ENCODE measurements at regions not wholly inside any gene's neighbourhood (a gene's known extent, or its start where the extent isn't known, plus 50 kb on each side); places are given as distances from the start of the nearest gene placed in this dataset.

DNA sequence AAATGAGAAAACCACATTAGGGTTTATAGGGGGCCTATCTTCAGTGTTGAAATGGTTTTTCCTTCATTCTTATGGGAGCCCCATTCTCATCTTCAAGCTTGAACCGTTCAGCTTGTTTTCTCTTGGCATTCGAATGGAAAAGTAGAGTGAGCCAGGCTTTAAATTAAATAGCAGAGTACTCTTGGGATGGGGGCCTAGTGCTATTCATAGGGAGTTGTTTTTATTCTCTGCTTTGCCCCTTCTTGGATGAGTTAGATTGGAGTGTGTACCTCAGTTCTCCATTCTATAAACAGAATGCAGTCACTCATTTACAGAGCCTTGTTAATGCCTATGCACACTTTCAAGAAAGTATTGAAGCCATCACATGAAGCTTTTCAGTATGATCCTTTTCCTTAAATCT is 127.9 kb downstream of the FAM170A start:
- Histone ChIP-seq H2AK9ac (replicated peaks; ENCODE audit: low read depth, low read length, poor library complexity) (no peak overlapping the region), H3K36me3 (ENCODE audit: control insufficient read depth, insufficient read depth, low read length) (no peaks in the 10 kb centered on the region), H2BK15ac (ENCODE audit: low read depth, low read length) (no peak overlapping the region), H3K4ac (ENCODE audit: low read depth, low read length) (no peak overlapping the region), H2AFZ (replicated peaks; ENCODE audit: low read length, poor library complexity) (no peak overlapping the region), H3K14ac (replicated peaks; ENCODE audit: low read depth, low read length) (no peak overlapping the region), H2BK20ac (ENCODE audit: low read depth, low read length) (no peak overlapping the region), H3K18ac (ENCODE audit: low read depth, low read length) (no peak overlapping the region), H3K56ac (ENCODE audit: extremely low read depth, insufficient read depth, low read length) (no peak overlapping the region), H2BK120ac (ENCODE audit: low read depth, low read length) (no peak overlapping the region), H3K4me1 (ENCODE audit: control insufficient read depth, insufficient read depth, low read length) (no peaks in the 10 kb centered on the region), H4K20me1 (ENCODE audit: insufficient read depth, low read length) (no peaks in the 10 kb centered on the region), H2BK5ac (ENCODE audit: low read depth, low read length, poor library complexity, severe bottlenecking) (no peak overlapping the region), H4K8ac (ENCODE audit: low read depth in 2 of 2, low read length in 2 of 2) (no peak overlapping the region), H3K9ac (ENCODE audit: low read depth, low read length) (no peak overlapping the region), H4K5ac (ENCODE audit: low read depth, low read length) (no peak overlapping the region), H3K79me1 (ENCODE audit: low read depth in 1 of 2, low read length in 2 of 2) (no peaks in the 10 kb centered on the region), H3K4me2 (ENCODE audit: low read depth, low read length) (no peak overlapping the region), H3K9me1 (ENCODE audit: insufficient read depth, low read length) (no peaks in the 10 kb centered on the region), H3K4me3 (ENCODE audit: insufficient read depth, low read depth, low read length) (no peak overlapping the region), H3K27me3 (ENCODE audit: control insufficient read depth, insufficient read depth, low read length) (no peaks in the 10 kb centered on the region), H3K23ac (ENCODE audit: low read depth, low read length) (no peak overlapping the region), H4K91ac (ENCODE audit: insufficient read depth, low read depth, low read length) (no peak overlapping the region), H3K27ac (ENCODE audit: insufficient read depth, low read length) (no peak overlapping the region), H2AK5ac (ENCODE audit: low read depth, low read length) (no peak overlapping the region), H3K9me3 (ENCODE audit: control insufficient read depth, insufficient read depth, low read length) (no peaks in the 10 kb centered on the region)
- in situ Hi-C loops (cut with MboI; ENCODE audit: low sequenced_read_pairs), result no loop called here
- no TSS peak for BruUV-seq (replicated peaks)
- WGBS, 2 experiments (ENCODE audit: extremely low coverage in 2 of 2, insufficient read length in 1 of 2), result no CpG with 5 or more reads among the region's 2 CpGs
- intact Hi-C loops (cut with micrococcal nuclease), result no loop called here
- ChIA-PET POLR2A (ENCODE audit: unreplicated experiment) (no interaction called here), CTCF (no interaction called here)
- ATAC-seq (ENCODE audit: low read depth) (no peak), DNase-seq (no peak)
- dilution Hi-C loops (cut with HindIII; ENCODE audit: low sequenced_read_pairs, unreplicated experiment), result no loop called here
- TF ChIP-seq CHD1 (IDR thresholded peaks at IDR 0.05; ENCODE audit: low read depth, low read length) (no peak), SMC3 (IDR thresholded peaks at IDR 0.05; ENCODE audit: low read depth, low read length) (no peak), POLR2A (IDR thresholded peaks at IDR 0.05; ENCODE audit: low read depth, low read length) (no peak), MAFK (IDR thresholded peaks at IDR 0.05; ENCODE audit: low read depth, low read length) (no peak), RAD21 (IDR thresholded peaks at IDR 0.05; ENCODE audit: low read length) (no peak), RFX5 (IDR thresholded peaks at IDR 0.05; ENCODE audit: low read depth, low read length) (no peak), RCOR1 (IDR thresholded peaks at IDR 0.05; ENCODE audit: insufficient replicate concordance, low read length) (no peak), BHLHE40 (IDR thresholded peaks at IDR 0.05; ENCODE audit: low read depth, low read length) (no peak), NFE2L2 (IDR thresholded peaks at IDR 0.05; ENCODE audit: low read depth, low read length) (no peak), MAZ (IDR thresholded peaks at IDR 0.05; ENCODE audit: borderline replicate concordance, low read depth, low read length) (no peak), FOS (IDR thresholded peaks at IDR 0.05; ENCODE audit: low read depth, low read length) (no peak), MXI1 (IDR thresholded peaks at IDR 0.05; ENCODE audit: borderline replicate concordance, low read depth, low read length) (no peak), CEBPB (IDR thresholded peaks at IDR 0.05; ENCODE audit: low read depth, low read length) (no peak)
- TF ChIP-seq, protein P1, sequence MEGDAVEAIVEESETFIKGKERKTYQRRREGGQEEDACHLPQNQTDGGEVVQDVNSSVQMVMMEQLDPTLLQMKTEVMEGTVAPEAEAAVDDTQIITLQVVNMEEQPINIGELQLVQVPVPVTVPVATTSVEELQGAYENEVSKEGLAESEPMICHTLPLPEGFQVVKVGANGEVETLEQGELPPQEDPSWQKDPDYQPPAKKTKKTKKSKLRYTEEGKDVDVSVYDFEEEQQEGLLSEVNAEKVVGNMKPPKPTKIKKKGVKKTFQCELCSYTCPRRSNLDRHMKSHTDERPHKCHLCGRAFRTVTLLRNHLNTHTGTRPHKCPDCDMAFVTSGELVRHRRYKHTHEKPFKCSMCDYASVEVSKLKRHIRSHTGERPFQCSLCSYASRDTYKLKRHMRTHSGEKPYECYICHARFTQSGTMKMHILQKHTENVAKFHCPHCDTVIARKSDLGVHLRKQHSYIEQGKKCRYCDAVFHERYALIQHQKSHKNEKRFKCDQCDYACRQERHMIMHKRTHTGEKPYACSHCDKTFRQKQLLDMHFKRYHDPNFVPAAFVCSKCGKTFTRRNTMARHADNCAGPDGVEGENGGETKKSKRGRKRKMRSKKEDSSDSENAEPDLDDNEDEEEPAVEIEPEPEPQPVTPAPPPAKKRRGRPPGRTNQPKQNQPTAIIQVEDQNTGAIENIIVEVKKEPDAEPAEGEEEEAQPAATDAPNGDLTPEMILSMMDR (conservative IDR thresholded peaks at IDR 0.05; ENCODE audit: low read depth, low read length), result no peak
- TF ChIP-seq, protein P2, sequence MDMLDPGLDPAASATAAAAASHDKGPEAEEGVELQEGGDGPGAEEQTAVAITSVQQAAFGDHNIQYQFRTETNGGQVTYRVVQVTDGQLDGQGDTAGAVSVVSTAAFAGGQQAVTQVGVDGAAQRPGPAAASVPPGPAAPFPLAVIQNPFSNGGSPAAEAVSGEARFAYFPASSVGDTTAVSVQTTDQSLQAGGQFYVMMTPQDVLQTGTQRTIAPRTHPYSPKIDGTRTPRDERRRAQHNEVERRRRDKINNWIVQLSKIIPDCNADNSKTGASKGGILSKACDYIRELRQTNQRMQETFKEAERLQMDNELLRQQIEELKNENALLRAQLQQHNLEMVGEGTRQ (IDR thresholded peaks at IDR 0.05; ENCODE audit: low read depth, low read length), result no peak
- TF ChIP-seq, protein P3, sequence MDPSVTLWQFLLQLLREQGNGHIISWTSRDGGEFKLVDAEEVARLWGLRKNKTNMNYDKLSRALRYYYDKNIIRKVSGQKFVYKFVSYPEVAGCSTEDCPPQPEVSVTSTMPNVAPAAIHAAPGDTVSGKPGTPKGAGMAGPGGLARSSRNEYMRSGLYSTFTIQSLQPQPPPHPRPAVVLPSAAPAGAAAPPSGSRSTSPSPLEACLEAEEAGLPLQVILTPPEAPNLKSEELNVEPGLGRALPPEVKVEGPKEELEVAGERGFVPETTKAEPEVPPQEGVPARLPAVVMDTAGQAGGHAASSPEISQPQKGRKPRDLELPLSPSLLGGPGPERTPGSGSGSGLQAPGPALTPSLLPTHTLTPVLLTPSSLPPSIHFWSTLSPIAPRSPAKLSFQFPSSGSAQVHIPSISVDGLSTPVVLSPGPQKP (IDR thresholded peaks at IDR 0.05; ENCODE audit: borderline replicate concordance, low read depth, low read length), result no peak
